BLaER1 treated with 17β-estradiol and CSF1 and Interleukin-3, amounts not matched to agents 10 nM and 100 nM (cell line): ENCODE measurements at regions not wholly inside any gene's neighbourhood (a gene's known extent, or its start where the extent isn't known, plus 50 kb on each side); places are given as distances from the start of the nearest gene placed in this dataset.
"Not testable (repeated sequence)": the region's sequence is repeated elsewhere in the genome, so short reads cannot be mapped to it uniquely, and the experiment has no call there.

Experiments used
- H3K27ac ChIP-seq, 11 experiments: shearing (Covaris generic); formaldehyde crosslinking; 2 replicates each; pipeline ENCODE4 v1.8.1; 2022
- H3K27me3 ChIP-seq, 11 experiments: shearing (Covaris generic); formaldehyde crosslinking; 2 replicates each; pipeline ENCODE4 v1.8.1; 2022
- H3K36me3 ChIP-seq, 11 experiments: shearing (Covaris generic); formaldehyde crosslinking; 2 replicates each; pipeline ENCODE4 v1.8.1; 2022
- H3K4me1 ChIP-seq, 10 experiments: shearing (Covaris generic); formaldehyde crosslinking; 2 replicates each; pipeline ENCODE4 v1.8.1; 2022
- H3K4me2 ChIP-seq, 11 experiments: shearing (Covaris generic); formaldehyde crosslinking; 2 replicates each; pipeline ENCODE4 v1.8.1; 2022
- H3K4me3 ChIP-seq, 10 experiments: shearing (Covaris generic); formaldehyde crosslinking; 2 replicates each; pipeline ENCODE4 v1.8.1; 2022
- H3K9ac ChIP-seq, 11 experiments: shearing (Covaris generic); formaldehyde crosslinking; 2 replicates each; pipeline ENCODE4 v1.8.1; 2022
- H3K9me3 ChIP-seq, 11 experiments: shearing (Covaris generic); formaldehyde crosslinking; replicated peaks in 1 of 11; 2 replicates each; pipeline ENCODE4 v1.8.1; 2022
- H4K20me1 ChIP-seq, 11 experiments: shearing (Covaris generic); formaldehyde crosslinking; 2 replicates each; pipeline ENCODE4 v1.8.1; 2022
- Cebpa-rat ChIP-seq, 11 experiments: shearing (Covaris generic); IDR thresholded peaks; 2 replicates each; pipeline ENCODE4 v1.8.1; 2022

DNA sequence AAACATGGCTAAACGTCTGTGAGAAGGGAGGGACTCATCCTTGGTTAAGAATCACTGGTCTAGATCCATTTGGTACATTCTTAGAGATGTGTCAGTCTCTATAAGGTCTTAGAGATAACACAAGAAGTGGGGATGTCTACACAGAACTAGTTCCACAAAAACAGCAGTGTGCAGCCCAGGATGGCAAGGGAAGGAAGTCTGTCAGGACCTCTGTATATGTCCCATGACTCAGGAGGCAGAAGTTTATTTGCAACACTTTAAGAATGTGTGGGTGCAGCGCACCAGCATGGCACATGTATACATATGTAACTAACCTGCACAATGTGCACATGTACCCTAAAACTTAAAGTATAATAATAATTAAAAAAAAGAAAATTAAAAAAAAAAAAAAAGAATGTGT is 548.5 kb upstream of the SOX9 start:
- no peak overlapping the region for H3K9ac ChIP-seq
- H3K4me3 ChIP-seq = no peak overlapping the region
- no peaks in the 10 kb centered on the region for H3K27me3 ChIP-seq
- H3K9me3 ChIP-seq = no peaks in the 10 kb centered on the region
- no peaks in the 10 kb centered on the region for H4K20me1 ChIP-seq
- no peak for TF ChIP-seq Cebpa-rat (IDR thresholded peaks at IDR 0.05)
- H3K27ac ChIP-seq = no peak overlapping the region
- no peak overlapping the region for H3K4me2 ChIP-seq
- H3K36me3 ChIP-seq = no peaks in the 10 kb centered on the region
- no peaks in the 10 kb centered on the region for H3K4me1 ChIP-seq

DNA sequence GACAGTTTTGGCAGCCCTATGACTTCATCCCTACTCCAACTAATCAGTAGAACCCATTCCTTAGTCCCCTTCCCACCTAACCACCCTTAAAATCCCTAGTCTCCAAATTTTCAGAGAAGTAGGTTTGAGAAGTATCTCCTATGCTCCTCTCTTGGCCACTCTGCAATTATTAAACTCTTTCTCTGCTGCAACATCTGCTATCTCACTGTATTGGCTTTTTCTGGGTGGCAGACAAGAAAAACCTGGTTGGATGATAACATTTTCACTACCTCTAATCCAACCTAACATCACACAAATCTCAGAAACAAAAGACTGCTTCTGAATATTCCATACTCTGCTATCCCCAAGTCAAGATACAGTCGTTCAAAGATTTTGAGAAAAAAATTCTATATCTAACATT is 542.4 kb upstream of the SOX9 start:
- H3K9ac ChIP-seq = no peak overlapping the region
- no peak overlapping the region for H3K4me3 ChIP-seq
- no peak for TF ChIP-seq Cebpa-rat (IDR thresholded peaks at IDR 0.05)
- H3K9me3 ChIP-seq = peaks cover 4 to 9% (median 6%) of the 10 kb centered on the region in 11 experiments; a peak in 11 of 22 replicates
- no peaks in the 10 kb centered on the region for H3K4me1 ChIP-seq
- no peaks in the 10 kb centered on the region for H3K27me3 ChIP-seq
- H3K4me2 ChIP-seq = no peak overlapping the region
- H4K20me1 ChIP-seq = no peaks in the 10 kb centered on the region
- no peak overlapping the region for H3K27ac ChIP-seq
- no peaks in the 10 kb centered on the region for H3K36me3 ChIP-seq

DNA sequence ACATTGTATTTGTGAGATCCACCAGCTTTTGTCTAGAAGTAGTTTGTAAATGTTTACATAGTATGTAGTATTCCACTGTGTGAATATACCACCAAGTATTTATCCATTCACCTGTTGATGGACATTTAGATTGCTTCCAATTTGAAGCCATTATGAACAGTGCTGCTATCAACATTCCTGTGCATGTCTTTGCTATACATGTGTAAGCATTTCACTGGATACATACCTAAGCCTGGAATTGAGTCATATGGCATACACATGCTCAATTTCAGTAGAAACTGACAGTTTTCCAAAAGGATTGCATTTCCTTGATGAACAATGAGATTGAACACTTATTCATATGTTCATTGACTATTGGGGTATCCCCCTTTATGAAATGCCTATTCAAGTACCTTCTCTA is 540.6 kb upstream of the SOX9 start:
- Histone ChIP-seq H3K27me3 (no peaks in the 10 kb centered on the region), H3K4me2 (no peak overlapping the region), H3K36me3 (no peaks in the 10 kb centered on the region), H4K20me1 (no peaks in the 10 kb centered on the region), H3K4me3 (no peak overlapping the region), H3K9ac (no peak overlapping the region), H3K27ac (no peak overlapping the region), H3K4me1 (no peaks in the 10 kb centered on the region), H3K9me3 (peaks cover 4 to 9% (median 6%) of the 10 kb centered on the region in 11 experiments; a peak in 11 of 22 replicates)
- TF ChIP-seq Cebpa-rat (IDR thresholded peaks at IDR 0.05) = no peak

DNA sequence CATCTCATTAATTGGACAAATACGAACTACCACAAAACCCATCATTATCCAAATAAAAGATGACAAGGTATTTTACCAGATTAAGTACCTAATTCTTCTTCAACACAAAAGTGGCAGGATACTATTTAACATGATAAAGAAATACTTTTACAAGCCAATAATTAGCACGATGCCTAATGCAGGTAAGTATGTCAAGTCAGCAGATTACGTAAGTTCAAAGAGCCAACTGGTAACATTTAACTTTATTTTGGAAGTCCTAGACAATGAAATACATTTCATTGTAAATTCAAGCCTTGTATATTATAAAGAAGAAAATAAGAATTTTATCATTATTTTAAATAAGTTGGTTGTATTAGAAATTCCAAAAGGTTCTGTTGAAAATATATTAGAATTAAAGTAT is 535.3 kb upstream of the SOX9 start:
- Histone ChIP-seq H3K4me1 (no peaks in the 10 kb centered on the region), H3K27me3 (no peaks in the 10 kb centered on the region), H4K20me1 (no peaks in the 10 kb centered on the region), H3K9ac (no peak overlapping the region), H3K36me3 (no peaks in the 10 kb centered on the region), H3K4me3 (no peak overlapping the region), H3K4me2 (no peak overlapping the region), H3K9me3 (no peaks in the 10 kb centered on the region; a peak in 1 of 22 replicates), H3K27ac (no peak overlapping the region)
- TF ChIP-seq Cebpa-rat (IDR thresholded peaks at IDR 0.05) = no peak

DNA sequence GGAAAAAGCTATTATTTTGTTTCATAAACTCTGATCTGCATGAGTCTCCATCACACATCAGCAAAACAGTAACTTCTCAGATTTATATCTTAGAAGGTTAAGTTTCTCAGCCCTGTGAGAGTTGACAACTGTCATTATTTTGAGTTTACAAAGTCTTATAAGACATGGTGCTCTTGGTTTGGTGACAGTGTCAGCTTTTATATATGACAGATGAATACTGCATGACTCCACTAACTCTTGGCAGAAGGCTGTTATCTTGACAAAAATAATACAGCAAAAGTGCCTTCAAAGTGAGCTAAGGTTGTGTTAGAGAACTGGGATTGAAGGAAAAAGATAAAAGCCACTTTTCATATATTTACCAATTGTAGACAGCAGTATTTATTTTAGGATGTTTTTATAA is 528.4 kb upstream of the SOX9 start:
- Histone ChIP-seq H3K4me2 (no peak overlapping the region), H3K27me3 (no peaks in the 10 kb centered on the region), H3K36me3 (no peaks in the 10 kb centered on the region), H3K9me3 (no peaks in the 10 kb centered on the region; a peak in 1 of 22 replicates), H3K27ac (no peak overlapping the region), H4K20me1 (no peaks in the 10 kb centered on the region), H3K9ac (no peak overlapping the region), H3K4me3 (no peak overlapping the region), H3K4me1 (no peaks in the 10 kb centered on the region)
- no peak for TF ChIP-seq Cebpa-rat (IDR thresholded peaks at IDR 0.05)

DNA sequence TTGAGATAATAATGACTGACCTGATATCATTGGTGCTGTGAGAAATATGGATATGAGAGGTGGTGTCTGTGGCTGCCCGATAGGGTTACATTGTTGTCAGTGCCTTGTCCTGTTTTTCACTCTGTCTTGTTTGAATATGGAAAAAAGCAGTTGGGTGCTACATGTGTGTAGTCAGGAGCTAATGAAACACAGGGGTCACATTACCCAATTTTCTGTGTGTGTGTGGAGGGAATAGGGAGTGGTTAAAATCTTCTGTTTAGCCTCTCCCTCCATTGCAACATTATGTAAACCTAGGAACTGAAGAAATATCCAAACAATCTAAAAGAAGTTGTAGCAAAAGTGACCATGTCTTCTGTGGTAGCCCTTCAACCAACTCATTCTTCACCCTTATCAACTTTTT is 527.7 kb upstream of the SOX9 start:
- H3K9ac ChIP-seq = no peak overlapping the region
- no peaks in the 10 kb centered on the region for H3K4me1 ChIP-seq
- H3K27ac ChIP-seq = no peak overlapping the region
- H3K9me3 ChIP-seq = no peaks in the 10 kb centered on the region; a peak in 1 of 22 replicates
- H3K4me2 ChIP-seq = no peak overlapping the region
- no peaks in the 10 kb centered on the region for H3K27me3 ChIP-seq
- no peak overlapping the region for H3K4me3 ChIP-seq
- H3K36me3 ChIP-seq = no peaks in the 10 kb centered on the region
- no peaks in the 10 kb centered on the region for H4K20me1 ChIP-seq
- TF ChIP-seq Cebpa-rat (IDR thresholded peaks at IDR 0.05) = no peak

DNA sequence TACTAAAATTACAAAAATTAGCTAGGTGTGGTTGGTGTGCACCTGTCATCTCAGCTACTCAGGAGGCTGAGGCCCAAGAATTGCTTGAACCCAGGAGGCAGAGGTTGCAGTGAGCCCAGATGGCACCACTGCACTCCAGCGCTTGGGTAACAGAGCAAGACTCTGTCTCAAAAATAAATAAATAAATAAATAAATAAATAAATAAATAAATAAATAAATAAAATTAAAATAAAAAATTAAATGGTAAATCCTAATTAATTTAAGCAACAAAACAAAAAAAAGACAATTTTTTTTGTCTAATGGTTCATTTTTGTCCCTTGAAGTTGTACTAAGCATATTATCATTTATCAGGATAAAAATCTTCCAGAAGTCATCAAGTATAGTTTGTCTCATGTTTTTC is 521.2 kb upstream of the SOX9 start:
- H3K27ac ChIP-seq, H3K4me1 ChIP-seq, H3K36me3 ChIP-seq, H3K9ac ChIP-seq, H3K27me3 ChIP-seq, H3K4me2 ChIP-seq, H3K9me3 ChIP-seq, H3K4me3 ChIP-seq, H4K20me1 ChIP-seq: not testable (repeated sequence)

DNA sequence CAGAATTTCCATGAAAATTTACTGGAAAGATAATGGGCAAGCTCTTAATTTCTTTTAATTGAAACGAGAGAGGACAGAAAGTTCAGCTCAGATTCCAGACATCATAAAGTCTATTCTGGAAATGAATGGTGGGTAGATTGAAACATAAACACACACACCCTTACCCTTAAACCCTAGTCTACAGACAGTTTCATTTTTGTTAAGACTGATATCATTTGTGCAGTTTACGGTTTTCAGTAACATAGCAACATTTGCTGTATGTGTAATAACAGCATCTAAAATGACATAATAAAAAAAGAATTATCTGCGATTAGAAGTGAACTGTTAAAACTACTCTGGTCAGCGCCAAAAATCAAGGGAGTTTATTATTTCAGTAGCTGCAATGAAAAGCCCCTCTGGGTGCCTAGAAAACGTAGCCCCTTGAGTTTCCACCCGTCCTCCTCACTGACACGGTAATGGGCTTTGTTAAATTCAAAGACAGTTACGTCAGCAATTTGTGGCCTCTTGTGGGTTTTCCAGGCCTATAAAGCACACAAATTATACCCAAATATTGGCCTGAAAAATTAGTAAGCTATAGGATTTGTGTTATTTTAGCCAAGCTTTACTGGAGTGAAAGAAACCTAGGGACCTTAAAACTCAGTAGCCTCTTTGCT is 520.6 kb upstream of the SOX9 start:
- no peak overlapping the region for H3K9ac ChIP-seq
- TF ChIP-seq Cebpa-rat (IDR thresholded peaks at IDR 0.05) = no peak
- H3K4me2 ChIP-seq = no peak overlapping the region; a peak in 1 of 22 replicates
- no peaks in the 10 kb centered on the region for H4K20me1 ChIP-seq
- H3K27me3 ChIP-seq = no peaks in the 10 kb centered on the region
- H3K4me1 ChIP-seq = peaks cover 0 to 8% (median 0%) of the 10 kb centered on the region in 10 experiments; a peak in 1 of 20 replicates
- H3K36me3 ChIP-seq = no peaks in the 10 kb centered on the region
- H3K27ac ChIP-seq = no peak overlapping the region
- H3K9me3 ChIP-seq = 0 out of 22 replicates have a peak, but pooled peaks cover 0 to 9% (median 0%) of the 10 kb centered on the region in 11 experiments
- no peak overlapping the region for H3K4me3 ChIP-seq

DNA sequence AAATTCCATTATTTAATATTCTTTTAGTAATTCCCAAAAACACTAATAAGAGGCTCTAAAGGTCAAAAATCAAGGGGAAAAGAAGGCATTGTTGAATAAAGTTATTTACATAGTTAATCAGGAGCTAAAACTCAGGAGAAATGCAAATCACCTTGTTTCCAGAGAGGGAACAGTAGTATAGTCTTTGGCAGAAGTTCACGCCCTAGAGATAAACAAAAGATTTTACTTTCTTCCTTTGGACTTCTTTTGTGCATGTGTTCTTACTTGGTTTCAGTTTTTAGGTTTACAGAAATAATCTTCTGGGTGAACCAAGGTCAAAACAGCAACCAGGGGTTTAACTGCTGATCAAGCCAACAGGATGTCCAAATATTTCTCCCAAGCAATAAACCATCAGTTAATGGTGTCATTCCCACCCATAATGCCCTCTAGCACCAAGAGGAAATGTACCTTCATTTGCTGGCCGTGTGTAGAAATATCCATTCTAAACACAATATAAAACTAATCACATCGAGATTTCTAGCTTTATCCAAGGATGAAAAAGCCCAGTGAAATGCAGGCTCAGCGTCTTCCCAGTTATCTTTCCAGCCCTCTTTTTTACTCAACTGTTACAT is 518.8 kb upstream of the SOX9 start:
- H3K9me3 ChIP-seq = 0 out of 22 replicates have a peak, but pooled peaks cover 0 to 9% (median 0%) of the 10 kb centered on the region in 11 experiments
- no peaks in the 10 kb centered on the region for H3K36me3 ChIP-seq
- no peak for TF ChIP-seq Cebpa-rat (IDR thresholded peaks at IDR 0.05)
- H3K4me2 ChIP-seq = no peak overlapping the region
- peaks cover 0 to 8% (median 0%) of the 10 kb centered on the region in 10 experiments; a peak in 1 of 20 replicates for H3K4me1 ChIP-seq
- H3K27me3 ChIP-seq = no peaks in the 10 kb centered on the region
- H3K27ac ChIP-seq = no peak overlapping the region
- H3K9ac ChIP-seq = no peak overlapping the region
- no peak overlapping the region for H3K4me3 ChIP-seq
- H4K20me1 ChIP-seq = no peaks in the 10 kb centered on the region

DNA sequence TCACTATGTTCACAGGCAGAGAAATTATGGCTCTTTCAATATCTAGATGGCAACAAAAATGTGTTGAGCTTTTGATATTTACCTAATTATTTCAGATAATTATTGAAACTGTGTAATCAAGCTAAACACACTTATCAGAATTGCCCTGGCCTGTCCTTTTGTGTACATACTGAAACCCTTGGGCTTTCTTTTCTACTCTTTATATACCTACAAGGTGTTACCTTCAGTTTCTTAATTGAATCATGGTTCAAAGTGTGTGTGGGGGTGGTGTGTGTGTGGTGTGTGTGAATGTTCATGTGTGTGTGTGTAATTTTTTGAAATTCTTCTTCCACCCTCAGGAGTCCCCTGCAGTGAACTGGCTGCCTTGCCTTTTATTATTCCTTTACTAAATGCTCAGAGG is 506.8 kb upstream of the SOX9 start:
- no peak overlapping the region for H3K4me2 ChIP-seq
- H3K4me3 ChIP-seq = no peak overlapping the region
- no peaks in the 10 kb centered on the region for H3K4me1 ChIP-seq
- H4K20me1 ChIP-seq = no peaks in the 10 kb centered on the region
- H3K36me3 ChIP-seq = no peaks in the 10 kb centered on the region
- H3K9me3 ChIP-seq = peaks cover 14 to 31% (median 16%) of the 10 kb centered on the region in 11 experiments
- H3K9ac ChIP-seq = no peak overlapping the region
- no peak overlapping the region for H3K27ac ChIP-seq
- H3K27me3 ChIP-seq = no peaks in the 10 kb centered on the region
- no peak for TF ChIP-seq Cebpa-rat (IDR thresholded peaks at IDR 0.05)
